GM23248 (cell line): ENCODE measurements at regions not wholly inside any gene's neighbourhood (a gene's known extent, or its start where the extent isn't known, plus 50 kb on each side); places are given as distances from the start of the nearest gene placed in this dataset.

ENCODE experiments used
- EZH2 ChIP-seq: fragments of 200-600 bp; sonication (generic); IDR thresholded peaks from 2 replicates; pipeline ENCODE4 v1.6.1; 2018; ENCODE audit warnings: antibody characterized with exemption, mild to moderate bottlenecking; ENCODE audit not compliant: insufficient read depth, poor library complexity, severe bottlenecking
- EZH2phosphoT487 ChIP-seq: fragments of 200-600 bp; sonication (generic); IDR thresholded peaks from 2 replicates; pipeline ENCODE4 v1.6.1; 2018; ENCODE audit warnings: antibody characterized with exemption, moderate library complexity, mild to moderate bottlenecking, low read depth; ENCODE audit not compliant: insufficient read depth

- TF ChIP-seq EZH2 (no peak), EZH2phosphoT487 (no peak)
Observed at GRCh38 chr3:162376761-162377160, 880.2 kb downstream of the OTOL1 start.
